HEK293T (cell line): ENCODE measurements at regions not wholly inside any gene's neighbourhood (a gene's known extent, or its start where the extent isn't known, plus 50 kb on each side); places are given as distances from the start of the nearest gene placed in this dataset.

ENCODE experiments used
- FOXK2 ChIP-seq: fragments of 450-650 bp; IDR thresholded peaks from 2 replicates; pipeline ENCODE4 v1.6.1; 2016; ENCODE audit warnings: mild to moderate bottlenecking
- LEF1 ChIP-seq: fragments of 450-650 bp; IDR thresholded peaks from 2 replicates; pipeline ENCODE4 v1.6.1; 2017; ENCODE audit warnings: mild to moderate bottlenecking, borderline replicate concordance
- SUZ12 ChIP-seq: fragments of 450-650 bp; IDR thresholded peaks from 2 replicates; pipeline ENCODE4 v1.6.1; 2016; ENCODE audit warnings: mild to moderate bottlenecking

- TF ChIP-seq LEF1 = no peak
- no peak for TF ChIP-seq FOXK2
- no peak for TF ChIP-seq SUZ12
Measured at GRCh38 chr5:52466749-52467520, 320.8 kb upstream of the ITGA1 start.
